RCC 7860 (cell line): ENCODE measurements at regions not wholly inside any gene's neighbourhood (a gene's known extent, or its start where the extent isn't known, plus 50 kb on each side); places are given as distances from the start of the nearest gene placed in this dataset.
"Not testable (repeated sequence)": the region's sequence is repeated elsewhere in the genome, so short reads cannot be mapped to it uniquely, and the experiment has no call there.

Experiments used
- DNase-seq: peaks from one replicate; pipeline ENCODE4 v3.0.0-alpha.2; 2015; ENCODE audit warnings: low spot score
- FAIRE-seq: peaks from 2 replicates; lab custom pipeline; 2012; peaks lifted over from hg19 to GRCh38; lab: Jason Lieb, UNC

GRCh38 chr6:48560408-48560807 lies 449.4 kb upstream of the PTCHD4 start:
- FAIRE-seq: no peak
- DNase-seq: peak; percentile 11

- DNase-seq (no peak), FAIRE-seq (no peak)
Observed at GRCh38 chr6:48553467-48554189, 442.6 kb upstream of the PTCHD4 start.

- no peak for DNase-seq
- no peak for FAIRE-seq
Observed at GRCh38 chr6:48552905-48553304, 441.9 kb upstream of the PTCHD4 start.

GRCh38 chr6:48550603-48551002 lies 439.6 kb upstream of the PTCHD4 start:
- FAIRE-seq: no peak
- no peak for DNase-seq

GRCh38 chr6:48542191-48542590 lies 431.2 kb upstream of the PTCHD4 start:
- FAIRE-seq (no peak), DNase-seq (no peak)

GRCh38 chr6:48541649-48542048 lies 430.7 kb upstream of the PTCHD4 start:
- no peak for DNase-seq
- no peak for FAIRE-seq

- FAIRE-seq (peak; percentile 95), DNase-seq (peak; percentile 79)
Observed at GRCh38 chr6:48535582-48536009, 424.6 kb upstream of the PTCHD4 start.

GRCh38 chr6:48530978-48531377 lies 420.0 kb upstream of the PTCHD4 start:
- FAIRE-seq, DNase-seq: not testable (repeated sequence)

GRCh38 chr6:48525849-48526248 lies 414.9 kb upstream of the PTCHD4 start:
- DNase-seq (no peak), FAIRE-seq (no peak)

GRCh38 chr6:48520951-48521350 lies 410.0 kb upstream of the PTCHD4 start:
- DNase-seq: no peak
- no peak for FAIRE-seq

- no peak for FAIRE-seq
- DNase-seq: no peak
Observed at GRCh38 chr6:48512390-48512789, 401.4 kb upstream of the PTCHD4 start.

GRCh38 chr6:48511378-48511777 lies 400.4 kb upstream of the PTCHD4 start:
- no peak for FAIRE-seq
- DNase-seq: no peak

- DNase-seq (no peak), FAIRE-seq (peak; percentile 65)
Observed at GRCh38 chr6:48505621-48506020, 394.6 kb upstream of the PTCHD4 start.

GRCh38 chr6:48493432-48493831 lies 382.4 kb upstream of the PTCHD4 start:
- not testable (repeated sequence) for FAIRE-seq, DNase-seq

- DNase-seq (no peak), FAIRE-seq (no peak)
Observed at GRCh38 chr6:48490658-48491057, 379.7 kb upstream of the PTCHD4 start.

- FAIRE-seq (no peak), DNase-seq (no peak)
Observed at GRCh38 chr6:48486876-48487275, 375.9 kb upstream of the PTCHD4 start.

- no peak for FAIRE-seq
- DNase-seq: no peak
Observed at GRCh38 chr6:48486373-48486772, 375.4 kb upstream of the PTCHD4 start.

- DNase-seq (no peak), FAIRE-seq (no peak)
Observed at GRCh38 chr6:48476257-48476656, 365.3 kb upstream of the PTCHD4 start.

GRCh38 chr6:48475275-48475674 lies 364.3 kb upstream of the PTCHD4 start:
- DNase-seq: no peak
- no peak for FAIRE-seq

- FAIRE-seq: no peak
- no peak for DNase-seq
Observed at GRCh38 chr6:48474830-48475229, 363.8 kb upstream of the PTCHD4 start.

- DNase-seq (no peak), FAIRE-seq (no peak)
Observed at GRCh38 chr6:48474136-48474535, 363.1 kb upstream of the PTCHD4 start.

GRCh38 chr6:48472535-48472934 lies 361.5 kb upstream of the PTCHD4 start:
- no peak for DNase-seq
- no peak for FAIRE-seq

GRCh38 chr6:48472091-48472490 lies 361.1 kb upstream of the PTCHD4 start:
- DNase-seq: no peak
- FAIRE-seq: no peak
